Fibroblast of skin of right quadriceps (primary cell): ENCODE measurements at regions not wholly inside any gene's neighbourhood (a gene's known extent, or its start where the extent isn't known, plus 50 kb on each side); places are given as distances from the start of the nearest gene placed in this dataset.
A peak's percentile ranks its signal among the peaks of the same experiment; 100 is the strongest.
"Not testable (repeated sequence)": the region's sequence is repeated elsewhere in the genome, so short reads cannot be mapped to it uniquely, and the experiment has no call there.

Experiments used
- DNase-seq: peaks from one replicate; pipeline ENCODE4 v3.0.0-alpha.2; 2013

DNA sequence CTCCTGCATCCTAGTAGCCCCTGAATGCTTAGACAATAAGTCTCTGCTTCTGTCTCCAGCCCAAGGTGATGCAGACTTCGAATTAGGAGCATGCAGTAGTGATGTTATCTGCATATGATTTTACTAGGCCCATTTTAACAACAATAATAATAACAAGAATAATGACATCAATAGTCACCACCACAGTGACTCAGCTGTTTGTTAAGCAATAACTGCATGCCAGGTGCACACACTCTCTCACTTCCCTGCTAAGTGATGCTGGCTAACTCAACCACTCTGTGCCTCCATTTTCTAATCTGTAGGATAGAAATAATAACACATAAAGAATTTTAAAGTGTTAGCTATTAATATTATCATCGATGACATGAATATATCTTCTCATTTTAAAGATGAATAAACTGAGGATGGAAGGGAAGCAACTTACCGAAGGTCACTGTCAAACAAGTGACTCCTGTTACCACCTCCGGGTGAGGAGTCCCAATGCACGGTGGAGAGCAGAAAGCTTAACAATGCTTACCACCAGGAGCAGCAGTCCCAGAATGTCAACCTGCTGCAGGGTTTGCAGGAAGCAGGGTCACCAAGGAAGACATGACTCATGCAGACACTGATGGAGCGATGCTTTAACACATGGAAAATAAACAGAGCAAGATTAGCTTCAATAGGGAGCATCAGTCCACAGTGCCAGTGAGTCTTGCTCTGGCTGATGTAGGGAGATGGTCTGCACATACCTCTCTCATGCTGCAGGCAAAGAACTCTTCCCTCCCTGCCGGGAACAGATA, 290.2 kb downstream of the SPATA17 start:
- no peak for DNase-seq

DNA sequence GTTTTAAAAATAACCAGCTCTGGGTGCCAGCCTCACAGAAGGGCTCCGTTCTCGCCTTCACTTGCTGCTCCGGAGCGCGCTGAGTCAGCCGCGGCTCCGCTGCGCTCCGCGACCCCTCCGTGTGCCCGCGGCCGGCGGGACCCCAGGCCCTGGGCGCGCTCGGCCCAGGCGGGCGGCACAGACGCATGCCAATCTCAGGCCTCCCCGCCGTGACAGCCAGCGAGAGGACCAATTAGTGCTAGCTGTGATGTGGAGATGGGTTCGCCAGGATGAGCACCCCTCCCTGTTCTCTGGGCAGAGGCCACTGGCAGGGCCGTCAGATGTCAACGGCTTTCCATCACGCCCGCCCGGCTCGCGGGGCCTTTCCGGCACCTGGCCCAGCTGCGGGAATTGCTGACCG, 293.8 kb downstream of the SPATA17 start:
- DNase-seq: no peak

DNA sequence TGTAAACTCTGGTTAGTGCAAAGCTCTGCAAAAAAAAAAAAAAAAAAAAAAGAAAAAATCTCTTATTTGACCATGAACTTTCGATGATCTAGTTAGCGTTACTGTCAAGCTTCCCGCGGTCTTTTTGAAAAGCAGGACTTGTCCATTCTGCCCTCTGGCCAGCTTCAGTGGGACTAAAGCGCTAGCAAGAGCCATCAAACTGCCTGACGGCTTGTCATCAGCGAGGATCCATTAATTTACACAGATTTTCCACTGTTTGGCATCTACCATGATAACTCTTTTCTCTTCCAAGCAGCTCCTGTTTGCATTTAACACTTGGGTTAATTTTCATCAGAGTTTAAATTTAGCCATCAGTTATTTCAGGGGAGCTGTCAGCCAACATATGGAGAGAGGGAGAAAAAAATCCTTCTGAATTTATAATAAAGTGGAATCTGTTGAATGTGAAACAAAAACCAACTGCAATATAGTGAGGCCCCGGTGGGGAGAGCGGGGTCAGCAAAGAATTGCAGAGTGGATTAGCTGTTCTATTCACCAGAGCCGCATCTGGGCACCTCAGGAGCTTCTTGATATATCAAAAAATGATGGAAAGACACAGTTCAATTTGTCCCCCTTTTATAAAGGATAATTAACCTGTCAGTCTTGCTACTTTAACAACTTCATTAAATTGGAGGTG, 298.2 kb downstream of the SPATA17 start:
- DNase-seq: no peak

DNA sequence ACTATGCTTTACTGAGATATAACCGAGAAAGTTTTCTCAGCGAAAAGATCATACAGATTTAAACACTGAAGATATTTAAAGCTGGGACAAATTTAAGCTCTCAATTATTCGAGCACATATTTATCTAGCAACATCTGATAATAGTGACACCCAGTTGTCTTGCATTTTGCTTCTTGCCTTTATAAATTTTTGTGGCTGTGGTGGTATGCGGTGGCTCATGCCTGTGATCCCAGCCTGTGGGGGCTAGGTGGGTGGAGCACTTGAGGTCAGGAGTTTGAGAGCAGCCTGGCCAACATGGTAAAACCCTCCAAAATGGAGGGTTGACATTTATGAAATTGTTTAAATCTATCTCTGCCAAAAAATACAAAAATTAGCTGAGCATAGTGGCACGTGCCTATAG, 312.2 kb downstream of the SPATA17 start:
- DNase-seq: peak; percentile 8

DNA sequence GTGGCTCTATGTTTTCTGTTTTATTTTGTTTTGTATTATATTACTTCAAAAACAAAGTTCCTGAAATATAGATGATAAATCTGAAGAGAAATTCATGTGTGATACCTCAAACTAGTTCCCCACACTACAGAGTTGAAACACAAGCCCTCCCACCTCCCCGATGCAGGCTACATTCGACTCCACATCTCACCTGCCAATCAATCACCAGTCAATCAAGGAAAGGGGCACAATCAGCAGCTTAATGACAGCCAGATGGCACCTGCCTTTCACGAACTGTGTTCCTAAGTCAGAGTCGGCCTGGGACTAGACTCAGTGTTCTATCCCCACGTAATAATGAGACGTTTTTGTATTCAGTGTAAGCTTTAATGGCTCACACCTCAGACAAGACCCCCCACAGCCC, 313.4 kb downstream of the SPATA17 start:
- no peak for DNase-seq

DNA sequence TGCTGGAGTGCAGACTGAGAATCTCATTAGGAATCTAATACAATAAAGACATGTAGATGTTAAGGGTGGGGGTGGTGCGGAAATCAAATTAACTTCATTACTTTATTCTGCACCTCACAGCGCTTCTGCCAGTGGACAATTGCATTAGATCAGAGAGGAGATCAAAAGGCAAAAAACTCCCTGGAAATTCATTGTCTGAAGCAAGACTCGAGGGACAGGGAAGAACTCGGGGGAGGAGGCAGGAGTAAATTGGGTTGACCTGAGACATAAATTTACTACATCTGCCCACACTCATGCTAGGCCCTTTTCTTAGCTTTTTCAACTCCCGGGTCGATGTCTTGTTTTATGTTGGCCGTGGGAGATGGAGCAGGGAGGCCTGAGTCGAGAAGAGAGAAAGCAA, 315.4 kb downstream of the SPATA17 start:
- no peak for DNase-seq

DNA sequence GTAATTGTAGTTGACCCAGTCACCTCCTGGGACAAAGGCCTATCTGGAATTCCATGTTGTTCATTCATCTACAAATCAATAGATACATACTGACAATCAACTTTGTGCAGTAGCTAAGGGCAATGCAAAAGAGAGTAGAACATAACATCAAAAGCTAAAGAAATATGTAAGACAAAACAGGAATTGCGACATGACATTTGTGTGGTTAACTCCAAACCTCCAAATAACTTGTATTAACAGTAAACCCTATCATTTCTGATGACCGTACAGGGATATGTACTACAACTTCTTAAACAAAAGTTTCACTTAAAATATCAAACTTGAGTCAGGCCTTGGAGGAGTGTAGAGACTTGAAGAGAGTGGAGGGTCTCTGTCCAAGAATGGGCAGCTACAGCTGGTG, 317.6 kb downstream of the SPATA17 start:
- peak; percentile 16 for DNase-seq

DNA sequence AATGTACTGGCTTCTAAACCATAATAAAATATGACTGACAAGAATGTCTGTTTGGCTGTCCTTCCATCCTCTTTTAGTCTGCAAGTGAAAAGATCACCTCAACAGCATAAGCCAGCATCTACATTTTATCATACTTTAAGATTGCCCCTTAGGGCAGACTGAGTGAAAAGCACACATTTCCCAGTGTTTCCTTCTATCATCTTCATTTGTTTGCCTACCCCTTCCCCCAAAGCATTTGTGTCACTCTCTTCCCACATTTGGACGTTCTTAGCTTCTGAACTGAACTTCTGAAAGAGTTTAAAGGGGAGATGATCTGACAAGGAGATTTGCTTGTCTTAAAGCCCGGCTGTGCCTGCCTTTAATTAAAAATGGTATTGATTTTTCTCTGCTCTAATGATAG, 322.2 kb downstream of the SPATA17 start:
- no peak for DNase-seq

DNA sequence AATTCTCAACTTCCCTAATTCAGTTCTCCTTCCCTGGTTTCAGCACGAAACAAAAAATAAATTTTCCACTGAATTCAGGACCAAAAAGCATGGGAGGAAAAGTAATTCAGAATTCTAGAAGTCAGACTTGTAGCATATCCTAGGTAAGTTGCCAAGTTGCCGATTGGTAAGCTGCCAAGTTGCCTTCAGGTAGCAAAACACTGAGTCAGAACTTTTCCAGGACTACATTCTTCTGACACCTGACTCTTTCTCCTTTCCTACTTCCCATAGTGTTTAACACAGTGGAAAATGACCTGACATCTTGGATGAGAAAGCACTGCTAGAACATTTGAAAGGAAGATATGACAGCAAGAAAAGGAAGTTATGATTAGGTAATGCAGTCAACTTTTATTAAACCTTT, 322.8 kb downstream of the SPATA17 start:
- DNase-seq: no peak

DNA sequence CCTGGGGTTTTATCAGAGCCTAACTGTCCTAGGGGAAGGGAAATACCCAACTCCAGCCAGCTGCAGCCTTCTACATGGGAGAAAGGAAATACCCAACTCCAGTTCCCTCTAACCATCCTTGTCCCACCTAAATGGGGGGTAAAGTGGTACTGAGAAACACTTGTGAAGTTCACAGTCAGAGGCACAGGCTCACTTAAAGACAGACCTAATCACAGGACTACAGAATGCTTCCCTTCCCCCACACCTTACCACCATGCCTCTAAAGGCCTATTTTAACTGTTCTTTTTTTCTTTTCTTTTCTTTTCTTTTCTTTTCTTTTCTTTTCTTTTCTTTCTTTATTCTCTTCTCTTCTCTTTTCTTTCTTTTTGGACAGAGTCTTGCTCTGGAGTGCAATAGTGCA, 324.6 kb downstream of the SPATA17 start:
- no peak for DNase-seq

DNA sequence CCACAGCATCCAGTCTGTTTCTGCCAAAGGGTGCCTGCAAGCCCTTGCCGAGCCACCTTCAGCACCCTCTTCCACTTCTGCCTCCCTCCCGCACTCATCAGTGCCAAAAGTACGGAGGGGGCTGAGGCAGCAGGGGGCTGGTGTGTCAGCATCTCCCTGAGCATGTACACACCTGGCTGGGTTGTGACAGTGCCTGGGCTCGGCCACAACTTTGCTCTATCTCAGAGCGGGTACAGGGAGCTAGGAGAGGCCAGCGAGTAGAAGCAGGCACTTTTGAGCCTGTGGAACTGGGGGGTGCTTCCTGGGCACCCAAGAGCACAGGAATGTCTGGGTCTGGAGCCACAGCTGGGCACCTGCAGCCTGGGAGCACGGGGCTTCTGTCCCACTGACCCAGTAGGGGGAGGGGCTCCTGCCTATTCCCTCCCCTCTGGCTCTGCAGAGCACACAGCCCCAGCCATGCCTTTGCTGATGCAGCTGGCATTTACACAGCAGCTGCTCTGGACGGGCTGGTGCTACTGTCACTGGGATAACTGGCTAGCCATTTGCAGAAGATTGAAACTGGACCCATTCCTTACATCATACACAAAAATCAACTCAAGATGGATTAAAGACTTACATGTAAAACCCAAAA, 319.8 kb upstream of the RRP15 start:
- no peak for DNase-seq

DNA sequence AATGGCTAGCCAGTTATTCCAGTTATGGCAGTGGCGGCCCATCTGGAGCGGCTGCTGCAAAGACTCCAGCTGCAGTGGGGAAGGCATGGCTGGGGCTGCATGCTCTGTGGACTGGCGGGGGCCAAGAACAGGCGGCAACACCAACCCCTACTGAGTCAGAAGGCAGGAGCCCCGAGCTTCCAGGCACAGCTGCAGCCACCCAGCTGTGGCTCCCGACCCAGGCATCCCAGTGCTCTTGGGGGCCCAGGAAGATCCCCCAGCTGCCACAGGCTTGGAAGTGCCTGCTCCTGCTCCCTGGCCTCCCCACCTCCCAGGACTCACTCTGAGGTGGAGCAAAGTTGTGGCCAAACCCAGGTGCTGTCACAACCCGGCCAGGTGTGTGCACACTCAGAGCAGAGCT, 317.0 kb upstream of the RRP15 start:
- no peak for DNase-seq

DNA sequence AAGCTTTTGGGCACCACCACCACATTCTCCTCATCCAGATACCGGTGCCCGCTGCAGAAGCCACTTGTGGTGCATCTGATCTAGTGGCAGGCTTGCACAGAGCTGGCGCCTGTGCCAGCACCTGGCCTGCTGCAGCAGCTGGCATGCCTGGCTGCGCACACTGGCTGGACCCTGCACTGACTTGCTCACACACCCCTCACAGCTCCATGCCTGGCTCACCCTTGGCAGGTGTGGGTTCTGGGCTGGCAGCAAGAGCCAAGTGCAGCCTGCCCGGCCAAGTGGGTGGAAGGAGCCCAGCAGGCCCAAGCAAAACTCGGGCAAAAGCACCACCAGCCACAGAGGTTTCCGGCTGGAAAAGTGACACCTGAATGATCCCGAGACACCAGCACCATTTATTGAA, 315.7 kb upstream of the RRP15 start:
- no peak for DNase-seq

DNA sequence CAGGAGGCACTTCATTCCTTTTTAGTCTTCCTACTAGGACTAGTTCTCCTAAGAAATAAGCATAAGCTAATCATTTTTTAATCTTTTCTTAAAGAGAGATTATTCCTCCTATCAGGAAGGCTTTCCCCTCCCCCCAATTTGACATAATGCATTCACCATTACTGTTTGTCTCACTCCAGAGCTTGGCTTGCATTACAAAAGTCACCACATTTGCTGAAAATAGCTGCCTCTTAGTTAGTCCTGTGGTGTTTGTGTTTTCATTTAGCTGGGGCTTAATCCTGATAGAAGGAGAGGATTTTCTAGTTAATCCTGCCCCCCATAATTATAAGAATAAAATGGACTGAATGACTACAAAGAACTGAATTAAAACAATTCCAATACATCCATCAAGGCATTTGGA, 307.1 kb upstream of the RRP15 start:
- DNase-seq: no peak

DNA sequence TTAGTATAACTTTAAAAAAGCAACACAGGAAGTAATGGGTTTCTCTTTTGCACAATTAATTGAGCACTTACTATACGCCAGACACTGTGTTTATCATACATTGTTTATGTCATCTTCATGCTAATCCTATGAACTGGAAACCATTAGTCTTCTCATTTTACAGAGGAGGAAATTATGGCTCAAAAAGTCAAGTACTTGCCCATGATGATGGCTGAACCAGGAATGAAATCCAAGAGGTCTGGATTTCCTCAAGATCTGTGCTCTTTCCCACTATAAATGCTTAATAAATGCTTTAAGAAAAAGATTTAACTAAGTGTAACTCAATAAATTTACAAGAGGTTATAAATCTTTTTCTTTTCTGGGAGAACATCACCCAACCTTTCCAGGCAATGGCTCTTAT, 303.7 kb upstream of the RRP15 start:
- no peak for DNase-seq

DNA sequence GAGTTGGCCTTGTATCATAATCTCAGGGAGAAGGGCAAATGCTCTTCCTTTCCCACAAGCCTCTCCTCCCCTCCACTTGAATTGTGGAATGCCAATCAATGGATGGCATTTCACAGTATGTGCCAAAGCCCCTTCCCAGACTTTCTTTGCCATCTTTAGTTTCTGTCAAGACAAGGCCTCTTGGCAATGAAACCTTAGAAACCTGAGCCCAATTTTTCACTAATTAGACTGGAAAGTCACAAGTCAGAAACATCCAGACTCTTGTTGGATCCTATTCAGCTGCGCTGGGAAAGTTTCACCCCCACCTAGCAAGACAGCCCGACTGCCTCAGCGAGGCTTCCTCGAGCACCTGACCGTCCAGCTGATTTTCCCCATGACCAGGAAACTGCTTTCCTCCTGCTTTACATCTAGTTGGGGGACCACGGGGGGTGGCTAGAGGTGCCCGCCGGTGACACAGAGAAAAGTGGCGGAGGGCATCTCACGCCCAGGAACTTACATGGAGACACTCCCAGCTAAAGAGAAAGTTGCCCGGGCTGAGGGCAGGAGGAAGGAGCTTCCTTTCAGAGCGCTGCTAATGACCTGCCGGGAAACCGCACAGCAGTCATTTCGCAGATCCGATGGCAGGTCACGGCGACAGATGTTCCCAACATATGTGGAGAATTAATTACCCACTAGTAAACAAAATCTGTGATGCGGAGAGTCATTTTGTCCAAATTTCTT, 302.6 kb upstream of the RRP15 start:
- DNase-seq: no peak

DNA sequence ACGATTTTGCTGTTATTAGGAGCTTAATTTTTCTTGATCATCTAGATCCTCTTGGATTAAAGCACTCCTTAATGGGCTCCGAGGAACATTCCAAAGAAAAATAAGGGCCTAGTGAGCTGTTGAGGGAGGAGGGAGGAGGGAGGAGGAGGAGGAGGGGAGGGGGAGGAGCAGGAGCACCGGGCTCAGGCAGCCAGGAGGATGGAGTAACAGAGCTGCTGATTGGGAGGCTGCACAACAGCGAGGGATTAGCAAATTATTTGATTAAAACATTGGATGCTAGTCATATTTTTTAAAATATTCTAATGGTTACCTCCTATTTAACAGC, 302.1 kb upstream of the RRP15 start:
- no peak for DNase-seq

DNA sequence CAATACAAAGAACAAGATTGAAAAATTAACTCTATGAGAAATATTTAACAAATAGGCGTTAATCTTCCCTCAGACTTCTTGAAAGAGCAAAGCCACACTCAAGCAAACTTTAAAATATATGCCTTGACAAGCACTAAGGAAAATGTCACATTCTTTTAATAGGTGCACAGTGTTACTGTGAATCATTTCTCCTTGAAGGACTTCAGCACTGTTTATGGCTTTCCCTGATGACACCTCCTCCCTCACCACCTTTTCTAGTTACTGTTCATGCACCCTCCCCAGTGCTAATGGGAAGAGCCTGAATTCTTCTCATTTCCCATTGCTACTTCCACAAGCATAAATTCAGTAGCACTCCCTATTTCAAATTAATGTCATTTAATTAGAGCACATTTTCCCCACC, 299.5 kb upstream of the RRP15 start:
- DNase-seq: no peak

DNA sequence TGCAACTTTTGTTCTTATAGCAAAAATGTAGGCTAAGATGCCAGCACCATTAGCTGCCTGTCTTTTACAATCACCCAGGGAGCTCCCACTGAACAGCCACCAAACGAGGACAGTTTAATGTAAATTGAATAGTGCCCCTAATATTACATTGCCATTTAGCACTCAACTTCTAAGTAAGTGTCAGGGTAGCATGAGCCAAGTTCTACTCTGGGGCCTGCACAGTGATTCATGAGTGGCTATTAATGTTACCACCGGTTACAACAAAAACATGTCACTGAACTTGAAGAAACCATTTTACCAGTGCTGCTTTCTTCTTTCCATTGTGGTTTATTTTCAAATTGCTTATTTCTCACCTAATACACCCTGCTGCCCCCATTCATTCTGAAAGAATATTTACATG, 295.6 kb upstream of the RRP15 start:
- no peak for DNase-seq

DNA sequence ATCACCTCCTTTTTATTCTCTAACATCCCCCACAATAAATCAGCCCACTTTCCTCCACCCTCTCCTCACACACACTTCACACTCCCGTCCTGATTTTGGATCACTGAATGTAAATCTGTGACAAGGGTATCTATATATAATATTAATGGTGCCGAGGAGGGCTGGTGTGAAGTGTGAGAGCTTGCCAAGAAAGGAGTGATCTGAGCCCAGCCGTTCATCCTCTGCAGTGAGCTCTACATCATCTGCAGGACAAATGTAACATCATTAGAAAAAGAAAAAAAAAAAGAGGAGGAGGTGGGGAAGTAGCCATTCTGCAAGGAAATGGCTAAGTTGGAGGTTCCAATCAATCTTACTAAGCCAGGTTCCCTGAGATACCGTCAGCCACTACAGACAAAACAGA, 291.7 kb upstream of the RRP15 start:
- DNase-seq: no peak

DNA sequence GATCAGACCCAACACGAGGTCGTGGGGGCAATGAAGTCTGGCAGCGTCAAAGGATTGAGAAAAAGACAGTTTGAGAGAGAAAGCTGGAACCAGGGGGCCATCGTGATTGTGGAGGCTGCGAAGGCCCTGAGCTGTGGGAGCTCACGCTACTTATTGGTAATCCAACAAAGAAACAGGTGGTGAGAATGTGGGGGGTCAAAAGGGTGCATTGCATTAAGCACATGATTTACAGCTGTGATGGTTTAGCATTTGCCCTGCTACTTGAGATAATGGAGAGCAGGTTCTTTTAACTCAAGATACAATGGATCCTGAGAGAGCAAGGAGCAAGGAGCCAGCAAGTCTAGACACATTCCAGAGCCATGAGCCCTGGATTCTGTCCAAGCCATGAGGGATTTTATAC, 276.8 kb upstream of the RRP15 start:
- not testable (repeated sequence) for DNase-seq

DNA sequence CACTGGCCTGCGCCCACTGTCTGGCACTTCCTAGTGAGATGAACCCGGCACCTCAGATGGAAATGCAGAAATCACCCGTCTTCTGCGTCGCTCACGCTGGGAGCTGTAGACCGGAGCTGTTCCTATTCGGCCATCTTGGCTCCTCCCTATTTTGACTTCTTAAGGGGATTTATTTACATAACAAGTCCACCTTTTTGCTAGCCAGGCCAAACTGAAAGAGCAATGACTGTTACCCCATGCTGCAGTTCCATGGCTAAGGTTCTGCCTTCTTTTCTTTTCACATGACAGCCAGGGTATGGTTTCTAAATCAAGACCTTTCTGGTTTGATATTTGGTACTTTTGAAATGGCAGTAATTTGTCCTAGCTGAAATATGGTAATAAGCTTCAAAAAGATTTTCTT, 270.0 kb upstream of the RRP15 start:
- not testable (repeated sequence) for DNase-seq

DNA sequence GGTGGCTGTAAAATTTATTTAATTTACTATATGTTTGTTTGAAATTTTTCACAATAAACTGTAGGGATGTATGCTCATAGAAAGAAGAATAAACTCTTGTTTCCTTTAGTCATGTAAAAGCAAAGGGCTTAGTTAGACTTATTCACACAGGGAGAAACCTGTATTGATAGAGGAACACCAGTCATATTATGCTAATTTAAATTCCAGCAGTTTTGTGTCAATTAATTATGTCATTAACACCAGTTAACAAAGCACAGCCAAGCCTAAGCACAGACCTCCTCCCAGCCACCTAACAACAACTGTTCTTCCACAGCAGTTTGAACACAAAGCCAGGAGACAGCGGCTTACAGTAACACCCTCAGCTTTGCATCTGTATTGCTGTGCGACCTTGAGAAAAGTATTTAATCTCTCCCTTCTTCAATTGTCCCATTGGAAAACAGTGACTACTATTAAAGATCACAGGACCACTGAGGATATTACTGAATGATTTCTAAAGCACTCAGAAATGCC, 260.8 kb upstream of the RRP15 start:
- DNase-seq: no peak

DNA sequence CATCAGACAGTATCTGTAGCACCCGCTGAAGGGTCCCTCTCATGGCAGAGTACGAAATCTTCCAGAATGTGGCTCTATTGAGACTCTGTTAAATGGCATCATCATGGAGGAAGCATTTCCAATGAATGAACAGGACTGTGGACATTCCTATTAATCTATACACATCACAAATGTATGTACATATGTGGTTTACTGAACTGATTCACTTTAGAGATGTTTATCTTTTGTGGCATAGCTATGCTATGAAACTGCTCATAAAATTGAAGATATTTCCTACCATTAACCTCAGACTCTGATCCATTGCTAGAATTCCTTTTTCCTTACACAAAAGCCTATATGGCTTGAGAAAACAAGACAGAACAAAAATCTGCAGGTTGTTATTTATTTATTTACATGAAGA, 259.6 kb upstream of the RRP15 start:
- peak; percentile 84 for DNase-seq
